PC-3 (cell line): ENCODE measurements at regions not wholly inside any gene's neighbourhood (a gene's known extent, or its start where the extent isn't known, plus 50 kb on each side); places are given as distances from the start of the nearest gene placed in this dataset.

Source experiments
- ATAC-seq: fragments of 200-7000 bp; cut with Tn5 transposase; 2 replicates; pipeline ENCODE4 v1.9.1; 2020; ENCODE audit warnings: mild to moderate bottlenecking, moderate library complexity
- BruUV-seq: library from RNA; stranded (reverse); fragments of 400-500 nt; replicated peaks from 2 replicates; lab custom pipeline; 2021; lab: Mats Ljungman, UMichigan
- CTCF ChIA-PET: fragments of 300-600 bp; sonication (Branson Sonifier 250); formaldehyde crosslinking; loops from one replicate; lab custom pipeline; 2022; ENCODE audit warnings: antibody characterized with exemption; lab: Charles Lee
- POLR2A ChIA-PET: fragments of 300-600 bp; sonication (Branson Sonifier 250); formaldehyde crosslinking; loops from one replicate; lab custom pipeline; 2022; ENCODE audit warnings: antibody characterized with exemption; ENCODE audit not compliant: unreplicated experiment; lab: Charles Lee
- DNase-seq: peaks from one replicate; pipeline ENCODE4 v3.0.0-alpha.2; 2015
- H2AFZ ChIP-seq: fragments of 300-600 bp; sonication (generic); 2 replicates; pipeline ENCODE4 v1.6.0; 2016; ENCODE audit warnings: antibody characterized with exemption, low read length
- H3F3A ChIP-seq: fragments of 300-600 bp; sonication (generic); one replicate; pipeline ENCODE4 v1.6.0; 2017; ENCODE audit warnings: antibody characterized with exemption, low read length, control low read depth, mild to moderate bottlenecking; ENCODE audit not compliant: unreplicated experiment
- H3K27ac ChIP-seq: fragments of 300-600 bp; sonication (generic); 2 replicates; pipeline ENCODE4 v1.5.1; 2016; ENCODE audit warnings: mild to moderate bottlenecking, low read length
- H3K27me3 ChIP-seq: fragments of 300-600 bp; sonication (generic); 2 replicates; pipeline ENCODE4 v1.6.1; 2016; ENCODE audit warnings: low read length, mixed read lengths
- H3K36me3 ChIP-seq: fragments of 300-600 bp; sonication (generic); 2 replicates; pipeline ENCODE4 v1.6.1; 2016; ENCODE audit warnings: low read depth, mixed run types, low read length, mixed read lengths
- H3K4me1 ChIP-seq: fragments of 300-600 bp; sonication (generic); 2 replicates; pipeline ENCODE4 v1.5.1; 2016; ENCODE audit warnings: low read length; ENCODE audit not compliant: insufficient read depth
- H3K4me2 ChIP-seq: fragments of 300-600 bp; sonication (generic); 2 replicates; pipeline ENCODE4 v1.6.0; 2016; ENCODE audit warnings: low read length
- H3K4me3 ChIP-seq: fragments of 300-600 bp; sonication (generic); 2 replicates; pipeline ENCODE4 v1.5.1; 2016; ENCODE audit warnings: mild to moderate bottlenecking, low read length, mixed read lengths
- H3K79me2 ChIP-seq: fragments of 300-600 bp; sonication (generic); 2 replicates; pipeline ENCODE4 v1.6.1; 2017; ENCODE audit warnings: low read length, mixed read lengths
- H3K9ac ChIP-seq: fragments of 300-600 bp; sonication (generic); 2 replicates; pipeline ENCODE4 v1.6.0; 2016; ENCODE audit warnings: mild to moderate bottlenecking, low read length
- H3K9me2 ChIP-seq: fragments of 300-600 bp; sonication (generic); replicated peaks from 2 replicates; pipeline ENCODE4 v1.6.1; 2016; ENCODE audit warnings: mixed run types, low read length, mixed read lengths
- H3K9me3 ChIP-seq: fragments of 300-600 bp; sonication (generic); 2 replicates; pipeline ENCODE4 v1.6.1; 2016; ENCODE audit warnings: low read length, mixed read lengths
- H4K20me1 ChIP-seq: fragments of 300-600 bp; sonication (generic); 2 replicates; pipeline ENCODE4 v1.6.1; 2016; ENCODE audit warnings: low read length, mixed read lengths
- EZH2 ChIP-seq: fragments of 300-600 bp; sonication (generic); IDR thresholded peaks from one replicate; pipeline ENCODE4 v1.6.1; 2017; ENCODE audit warnings: antibody characterized with exemption, mild to moderate bottlenecking, low read length; ENCODE audit not compliant: unreplicated experiment
- EZH2phosphoT487 ChIP-seq: fragments of 300-600 bp; sonication (generic); IDR thresholded peaks from 2 replicates; pipeline ENCODE4 v1.6.1; 2018; ENCODE audit warnings: mild to moderate bottlenecking, antibody characterized with exemption, low read length, borderline replicate concordance
- intact Hi-C: fragments of 100-400 bp; cut with micrococcal nuclease; formaldehyde crosslinking; loops from 2 replicates; pipeline ENCODE4 v1.9.0; 2023
- TF ChIP-seq, protein P1 (sequence below): fragments of 300-600 bp; sonication (generic); conservative IDR thresholded peaks from 2 replicates; pipeline ENCODE4 v1.5.1; 2017; ENCODE audit warnings: antibody characterized with exemption, low read depth, mild to moderate bottlenecking, low read length

DNA sequence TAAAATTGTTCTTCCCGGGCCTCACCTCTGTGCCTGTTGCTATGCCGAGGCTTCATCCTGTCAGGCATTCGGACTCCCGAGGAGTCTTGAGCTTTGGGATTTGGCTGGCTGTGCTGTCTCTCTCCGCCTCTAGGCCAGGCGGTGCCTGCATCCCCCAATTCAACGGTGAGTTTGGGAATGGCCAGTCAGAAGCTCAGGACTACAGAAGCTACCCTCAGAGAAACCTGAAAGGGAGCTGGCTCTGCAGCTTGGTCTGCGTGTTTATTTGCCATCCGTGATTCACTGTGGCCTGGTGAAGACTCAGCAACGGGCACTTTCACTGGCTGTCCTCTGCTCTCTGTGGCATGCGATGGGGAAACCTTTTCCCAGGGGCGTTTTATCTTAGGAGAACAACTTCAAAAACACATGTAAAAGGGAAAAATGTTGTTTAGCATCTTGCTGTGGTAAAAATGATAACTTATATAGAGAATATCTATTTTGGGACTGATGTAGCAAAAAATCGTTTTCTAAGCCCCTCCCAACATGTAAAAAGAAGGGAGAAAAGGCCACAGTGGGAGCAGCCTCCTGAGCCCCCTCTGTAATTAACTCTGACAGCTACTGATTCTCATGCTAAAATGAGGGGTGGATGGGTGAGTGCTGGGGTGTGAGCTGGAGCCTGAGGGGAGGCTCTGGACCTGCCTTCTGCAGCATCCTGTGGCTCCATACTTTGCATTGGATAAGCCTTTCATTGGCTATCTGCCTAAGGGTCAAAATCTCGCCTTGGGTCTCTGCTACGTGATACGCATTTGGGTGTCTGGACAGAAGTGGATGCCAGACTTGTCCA, 103.4 kb upstream of the KLHL25 start:
- Histone ChIP-seq H3K9me2 (no peaks in the 10 kb centered on the region), H3K4me1 (no peaks in the 10 kb centered on the region), H2AFZ (no peak overlapping the region), H3K4me3 (no peak overlapping the region), H3K9me3 (no peaks in the 10 kb centered on the region), H3K36me3 (no peaks in the 10 kb centered on the region), H3K79me2 (no peaks in the 10 kb centered on the region), H3K9ac (no peak overlapping the region), H3K4me2 (no peak overlapping the region), H3F3A (no peaks in the 10 kb centered on the region), H3K27ac (no peak overlapping the region), H4K20me1 (no peaks in the 10 kb centered on the region), H3K27me3 (peaks cover 26% of the 10 kb centered on the region)
- ATAC-seq (no peak), DNase-seq (no peak)
- TF ChIP-seq EZH2phosphoT487 (no peak), EZH2 (no peak)
- TF ChIP-seq, protein P1, sequence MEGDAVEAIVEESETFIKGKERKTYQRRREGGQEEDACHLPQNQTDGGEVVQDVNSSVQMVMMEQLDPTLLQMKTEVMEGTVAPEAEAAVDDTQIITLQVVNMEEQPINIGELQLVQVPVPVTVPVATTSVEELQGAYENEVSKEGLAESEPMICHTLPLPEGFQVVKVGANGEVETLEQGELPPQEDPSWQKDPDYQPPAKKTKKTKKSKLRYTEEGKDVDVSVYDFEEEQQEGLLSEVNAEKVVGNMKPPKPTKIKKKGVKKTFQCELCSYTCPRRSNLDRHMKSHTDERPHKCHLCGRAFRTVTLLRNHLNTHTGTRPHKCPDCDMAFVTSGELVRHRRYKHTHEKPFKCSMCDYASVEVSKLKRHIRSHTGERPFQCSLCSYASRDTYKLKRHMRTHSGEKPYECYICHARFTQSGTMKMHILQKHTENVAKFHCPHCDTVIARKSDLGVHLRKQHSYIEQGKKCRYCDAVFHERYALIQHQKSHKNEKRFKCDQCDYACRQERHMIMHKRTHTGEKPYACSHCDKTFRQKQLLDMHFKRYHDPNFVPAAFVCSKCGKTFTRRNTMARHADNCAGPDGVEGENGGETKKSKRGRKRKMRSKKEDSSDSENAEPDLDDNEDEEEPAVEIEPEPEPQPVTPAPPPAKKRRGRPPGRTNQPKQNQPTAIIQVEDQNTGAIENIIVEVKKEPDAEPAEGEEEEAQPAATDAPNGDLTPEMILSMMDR, result no peak
- no TSS peak for BruUV-seq
- CTCF ChIA-PET, result no interaction called here
- POLR2A ChIA-PET, result interaction anchor here (0.6 kb wide), 1 partner anchor 23 kb away, joined by 5 read pairs; no protein-coding TSS in a partner anchor
- intact Hi-C loops, result no loop called here

DNA sequence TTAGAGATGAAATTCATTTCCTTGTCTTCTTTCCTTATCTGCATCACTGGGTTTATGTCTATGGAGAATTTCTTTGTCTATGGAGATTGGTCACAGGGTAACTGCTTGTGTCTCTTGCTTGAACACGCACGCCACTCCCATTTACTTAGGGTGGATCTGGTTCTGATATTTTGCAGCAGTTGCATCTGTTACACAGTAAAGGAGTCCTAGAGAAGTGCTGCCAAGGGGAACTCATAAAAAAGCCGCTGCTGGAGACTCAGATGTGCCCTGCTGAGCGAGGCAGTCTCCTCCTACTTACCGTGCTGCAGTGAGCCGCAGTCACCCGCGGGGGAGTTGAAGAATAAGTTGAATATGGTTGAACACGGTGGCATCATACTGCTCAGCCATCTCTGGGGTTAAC, 105.2 kb upstream of the KLHL25 start:
- no peak overlapping the region for H3K4me3 ChIP-seq
- BruUV-seq, result no TSS peak
- H3K9me3 ChIP-seq, result no peaks in the 10 kb centered on the region
- no peak overlapping the region for H3K9ac ChIP-seq
- POLR2A ChIA-PET, result no interaction called here
- H3K4me1 ChIP-seq, result no peaks in the 10 kb centered on the region
- H4K20me1 ChIP-seq, result no peaks in the 10 kb centered on the region
- no peaks in the 10 kb centered on the region for H3K36me3 ChIP-seq
- CTCF ChIA-PET, result no interaction called here
- TF ChIP-seq, protein P1, result no peak
- TF ChIP-seq EZH2 (no peak), EZH2phosphoT487 (no peak)
- no peak for ATAC-seq
- H3K27ac ChIP-seq, result no peak overlapping the region
- no peak for DNase-seq
- H3F3A ChIP-seq, result no peaks in the 10 kb centered on the region
- intact Hi-C loops, result no loop called here
- no peaks in the 10 kb centered on the region for H3K79me2 ChIP-seq
- no peaks in the 10 kb centered on the region for H3K9me2 ChIP-seq
- H2AFZ ChIP-seq, result no peak overlapping the region
- H3K4me2 ChIP-seq, result no peak overlapping the region
- H3K27me3 ChIP-seq, result peaks cover 33% of the 10 kb centered on the region; the same call in 1 of the 2 replicates

DNA sequence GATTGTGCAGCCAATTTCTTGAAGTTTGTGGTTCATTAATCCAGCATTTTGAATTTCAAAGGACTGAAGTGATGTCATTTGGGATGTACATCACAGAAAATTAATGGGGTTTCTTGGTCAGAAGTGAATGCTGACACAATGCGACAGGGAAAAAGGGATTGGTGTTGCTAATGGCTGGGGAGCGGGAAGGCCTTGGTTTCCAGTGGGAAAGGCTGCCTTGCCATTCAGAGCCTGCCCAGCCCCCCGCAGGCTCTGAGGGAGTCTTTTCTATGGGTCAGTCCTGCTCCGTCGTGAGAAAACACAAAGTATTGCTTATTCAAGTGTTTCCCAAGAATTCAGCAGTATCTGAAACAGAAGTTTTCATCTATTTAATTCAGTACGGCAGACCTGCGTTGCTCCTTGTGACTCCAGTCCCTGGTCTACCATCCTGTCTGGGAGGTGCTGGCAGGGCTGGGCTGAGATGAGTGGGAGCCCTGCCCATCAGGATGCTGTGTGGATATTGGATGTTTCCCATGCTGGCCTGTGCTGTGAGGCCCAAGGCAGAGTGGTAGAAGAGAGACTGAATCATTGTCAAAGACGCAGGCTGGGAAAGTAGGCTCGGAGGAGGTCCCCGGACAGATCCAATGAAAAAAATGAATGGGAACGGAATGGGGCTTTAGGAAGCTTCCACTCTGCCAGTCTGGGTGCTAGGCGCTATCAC, 111.2 kb upstream of the KLHL25 start:
- no peak overlapping the region for H3K27ac ChIP-seq
- H4K20me1 ChIP-seq, result no peaks in the 10 kb centered on the region
- TF ChIP-seq EZH2 (no peak), EZH2phosphoT487 (no peak)
- TF ChIP-seq, protein P1, result no peak
- no peaks in the 10 kb centered on the region for H3K9me2 ChIP-seq
- CTCF ChIA-PET, result no interaction called here
- H3K4me2 ChIP-seq, result no peak overlapping the region
- H3K27me3 ChIP-seq, result peaks cover 36% of the 10 kb centered on the region
- no peak overlapping the region for H3K9ac ChIP-seq
- no peaks in the 10 kb centered on the region for H3K9me3 ChIP-seq
- H3K4me3 ChIP-seq, result no peak overlapping the region
- no peaks in the 10 kb centered on the region for H3K4me1 ChIP-seq
- POLR2A ChIA-PET, result no interaction called here
- BruUV-seq, result no TSS peak
- ATAC-seq (no peak), DNase-seq (no peak)
- intact Hi-C loops, result no loop called here
- H3K36me3 ChIP-seq, result no peaks in the 10 kb centered on the region
- H3F3A ChIP-seq, result no peaks in the 10 kb centered on the region
- H3K79me2 ChIP-seq, result no peaks in the 10 kb centered on the region
- no peak overlapping the region for H2AFZ ChIP-seq
